Esophagus squamous epithelium (tissue), 4 donors: ENCODE measurements at regions not wholly inside any gene's neighbourhood (a gene's known extent, or its start where the extent isn't known, plus 50 kb on each side); places are given as distances from the start of the nearest gene placed in this dataset.

Source experiments
- POLR2A ChIP-seq, 4 donors: fragments of 450-650 bp; IDR thresholded peaks; one replicate each; pipeline ENCODE4 v1.6.1; 2017; ENCODE audit warnings: antibody characterized with exemption in 4 of 4, mild to moderate bottlenecking in 4 of 4, moderate library complexity in 3 of 4
- TF ChIP-seq, protein P1 (sequence below), 6 experiments: fragments of 450-650 bp in 4 of 6; fragments of 200-600 bp in 2 of 6; sonication (generic) in 2 of 6; IDR thresholded peaks; one replicate each; pipeline ENCODE4 v1.5.1; 2016 to 2019; ENCODE audit warnings: antibody characterized with exemption in 6 of 6, mild to moderate bottlenecking in 4 of 6, moderate library complexity in 4 of 6

DNA sequence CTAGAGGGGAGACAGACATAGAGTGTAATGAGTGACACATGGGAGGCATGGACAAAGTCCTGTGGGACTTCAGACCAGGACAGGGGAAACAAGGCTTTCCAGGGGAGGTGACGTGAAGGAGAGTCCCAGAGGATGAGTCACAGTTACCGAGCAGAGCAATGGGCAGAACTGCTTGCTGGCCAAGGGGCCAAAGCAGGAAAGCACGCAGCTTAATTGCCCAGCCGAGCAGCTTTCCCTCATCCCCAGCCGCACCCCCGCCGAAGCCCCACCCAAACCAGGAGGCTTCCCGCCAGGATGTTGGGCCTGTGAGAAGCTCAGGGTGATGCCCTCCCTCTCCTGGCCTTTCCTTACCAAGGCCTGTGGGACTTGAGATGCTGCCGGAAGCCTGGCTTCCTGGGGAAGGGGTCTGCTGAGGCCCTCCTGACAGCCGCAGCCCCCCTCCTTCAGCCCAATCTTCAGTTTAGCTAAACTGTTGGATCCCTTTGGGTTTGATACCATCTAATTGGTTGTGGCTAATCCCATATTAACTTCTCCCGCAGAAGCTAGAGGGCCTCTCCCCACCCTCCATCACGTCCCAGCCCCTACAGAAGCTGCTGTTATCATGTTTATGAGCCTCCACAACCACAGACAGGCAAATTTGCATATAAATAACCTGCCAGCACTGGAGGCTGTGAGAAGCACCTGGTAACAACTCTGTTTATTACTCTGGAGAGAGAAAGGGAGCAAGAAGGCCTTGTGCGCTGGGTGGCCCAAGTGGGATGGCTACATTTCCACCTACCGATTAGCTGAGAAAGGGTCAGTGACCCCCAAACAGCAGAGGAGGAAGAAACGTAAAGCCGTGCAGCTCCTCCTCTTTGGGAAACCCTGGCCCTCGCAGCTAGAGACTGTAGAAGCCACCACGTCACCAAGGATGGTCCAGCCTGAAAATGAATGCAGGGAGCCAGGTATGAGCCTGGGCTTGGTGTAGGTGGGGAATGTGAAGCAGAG, 80.0 kb downstream of the TRIM29 start:
- no peak for TF ChIP-seq POLR2A (IDR thresholded peaks at IDR 0.05)
- TF ChIP-seq, protein P1, sequence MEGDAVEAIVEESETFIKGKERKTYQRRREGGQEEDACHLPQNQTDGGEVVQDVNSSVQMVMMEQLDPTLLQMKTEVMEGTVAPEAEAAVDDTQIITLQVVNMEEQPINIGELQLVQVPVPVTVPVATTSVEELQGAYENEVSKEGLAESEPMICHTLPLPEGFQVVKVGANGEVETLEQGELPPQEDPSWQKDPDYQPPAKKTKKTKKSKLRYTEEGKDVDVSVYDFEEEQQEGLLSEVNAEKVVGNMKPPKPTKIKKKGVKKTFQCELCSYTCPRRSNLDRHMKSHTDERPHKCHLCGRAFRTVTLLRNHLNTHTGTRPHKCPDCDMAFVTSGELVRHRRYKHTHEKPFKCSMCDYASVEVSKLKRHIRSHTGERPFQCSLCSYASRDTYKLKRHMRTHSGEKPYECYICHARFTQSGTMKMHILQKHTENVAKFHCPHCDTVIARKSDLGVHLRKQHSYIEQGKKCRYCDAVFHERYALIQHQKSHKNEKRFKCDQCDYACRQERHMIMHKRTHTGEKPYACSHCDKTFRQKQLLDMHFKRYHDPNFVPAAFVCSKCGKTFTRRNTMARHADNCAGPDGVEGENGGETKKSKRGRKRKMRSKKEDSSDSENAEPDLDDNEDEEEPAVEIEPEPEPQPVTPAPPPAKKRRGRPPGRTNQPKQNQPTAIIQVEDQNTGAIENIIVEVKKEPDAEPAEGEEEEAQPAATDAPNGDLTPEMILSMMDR (IDR thresholded peaks at IDR 0.05), result no peak
